SK-N-SH treated with all-trans-retinoic acid at 6 μM for 48 hours (cell line): ENCODE measurements at regions not wholly inside any gene's neighbourhood (a gene's known extent, or its start where the extent isn't known, plus 50 kb on each side); places are given as distances from the start of the nearest gene placed in this dataset.

Experiments
- ATAC-seq: fragments of 200-7000 bp; cut with Tn5 transposase; 3 replicates; pipeline ENCODE4 v1.9.1; 2020; ENCODE audit warnings: mild to moderate bottlenecking, moderate library complexity
- ARNTL ChIP-seq: fragments of 450-650 bp; formaldehyde crosslinking; IDR thresholded peaks from 2 replicates; pipeline ENCODE4 v1.5.0; 2020; ENCODE audit warnings: low read depth, mild to moderate bottlenecking, moderate library complexity, borderline replicate concordance
- BACH2 ChIP-seq: fragments of 250-450 bp; sonication (Bioruptor Pico); IDR thresholded peaks from 2 replicates; pipeline ENCODE4 v1.9.0; 2021; ENCODE audit warnings: mild to moderate bottlenecking, borderline replicate concordance
- CSDC2 ChIP-seq: fragments of 250-450 bp; sonication (Bioruptor Pico); IDR thresholded peaks from 2 replicates; pipeline ENCODE4 v1.5.0; 2020; ENCODE audit warnings: mild to moderate bottlenecking, moderate library complexity
- ESRRG ChIP-seq: fragments of 250-450 bp; sonication (Bioruptor Pico); IDR thresholded peaks from 2 replicates; pipeline ENCODE4 v1.6.1; 2021; ENCODE audit warnings: mild to moderate bottlenecking
- ISL1 ChIP-seq: fragments of 250-450 bp; sonication (Bioruptor Pico); IDR thresholded peaks from 2 replicates; pipeline ENCODE4 v2.1.2; 2022; ENCODE audit warnings: mild to moderate bottlenecking, moderate library complexity
- OSR1 ChIP-seq: fragments of 250-450 bp; sonication (Bioruptor Pico); IDR thresholded peaks from 2 replicates; pipeline ENCODE4 v1.8.0; 2022; ENCODE audit warnings: moderate library complexity, mild to moderate bottlenecking, inconsistent platforms
- POU6F1 ChIP-seq: fragments of 250-450 bp; sonication (Bioruptor Pico); IDR thresholded peaks from 2 replicates; pipeline ENCODE4 v1.8.0; 2021; ENCODE audit warnings: low read depth, mild to moderate bottlenecking, moderate library complexity, borderline replicate concordance
- PPARA ChIP-seq: fragments of 250-450 bp; sonication (Bioruptor Pico); IDR thresholded peaks from 2 replicates; pipeline ENCODE4 v1.5.0; 2020; ENCODE audit warnings: mild to moderate bottlenecking, borderline replicate concordance
- RARB ChIP-seq: fragments of 250-450 bp; sonication (Bioruptor Pico); IDR thresholded peaks from 2 replicates; pipeline ENCODE4 v1.8.0; 2021; ENCODE audit warnings: mild to moderate bottlenecking, moderate library complexity
- SNAI2 ChIP-seq: fragments of 250-450 bp; sonication (Bioruptor Pico); IDR thresholded peaks from 2 replicates; pipeline ENCODE4 v1.5.0; 2020; ENCODE audit warnings: mild to moderate bottlenecking, moderate library complexity
- TCF4 ChIP-seq: fragments of 250-450 bp; sonication (Bioruptor Pico); IDR thresholded peaks from 2 replicates; pipeline ENCODE4 v1.8.0; 2021; ENCODE audit warnings: mild to moderate bottlenecking, moderate library complexity, borderline replicate concordance
- TOX ChIP-seq: fragments of 250-450 bp; sonication (Bioruptor Pico); IDR thresholded peaks from 2 replicates; pipeline ENCODE4 v1.8.0; 2021; ENCODE audit warnings: mild to moderate bottlenecking, moderate library complexity, borderline replicate concordance
- TSHZ2 ChIP-seq: fragments of 250-450 bp; sonication (Bioruptor Pico); IDR thresholded peaks from 2 replicates; pipeline ENCODE4 v1.5.0; 2020; ENCODE audit warnings: mild to moderate bottlenecking, moderate library complexity
- ZC3H10 ChIP-seq: fragments of 250-450 bp; sonication (Bioruptor Pico); IDR thresholded peaks from 2 replicates; pipeline ENCODE4 v1.5.1; 2021; ENCODE audit warnings: mild to moderate bottlenecking, moderate library complexity
- ZFP3 ChIP-seq: fragments of 250-450 bp; sonication (Bioruptor Pico); IDR thresholded peaks from 2 replicates; pipeline ENCODE4 v1.5.0; 2020; ENCODE audit warnings: mild to moderate bottlenecking, moderate library complexity
- ZFP30 ChIP-seq: fragments of 450-650 bp; formaldehyde crosslinking; IDR thresholded peaks from 2 replicates; pipeline ENCODE4 v1.5.0; 2022; ENCODE audit warnings: mild to moderate bottlenecking, moderate library complexity
- ZNF8 ChIP-seq: fragments of 450-650 bp; formaldehyde crosslinking; IDR thresholded peaks from 2 replicates; pipeline ENCODE4 v1.5.0; 2020; ENCODE audit warnings: mild to moderate bottlenecking, moderate library complexity
- TF ChIP-seq, protein P1 (sequence below): fragments of 250-450 bp; sonication (Bioruptor Pico); IDR thresholded peaks from 2 replicates; pipeline ENCODE4 v1.5.1; 2021; ENCODE audit warnings: mild to moderate bottlenecking, moderate library complexity
- TF ChIP-seq, protein P2 (sequence below): fragments of 250-450 bp; sonication (Bioruptor Pico); IDR thresholded peaks from 2 replicates; pipeline ENCODE4 v1.5.1; 2020; ENCODE audit warnings: low read depth, mild to moderate bottlenecking, moderate library complexity

GRCh38 chr16:14004031-14004728 lies 66.9 kb upstream of the MRTFB start (continued):
- no peak for TF ChIP-seq ZC3H10 (CRISPR knock-in tag)
- TF ChIP-seq CSDC2 (CRISPR knock-in tag), result no peak
- TF ChIP-seq ZFP3 (CRISPR knock-in tag), result no peak
- no peak for TF ChIP-seq ZNF8 (CRISPR knock-in tag)
- TF ChIP-seq TCF4 (CRISPR knock-in tag), result no peak
- no peak for TF ChIP-seq ISL1
- TF ChIP-seq, all 23 proteins: peak for 0

GRCh38 chr16:14004729-14005315 lies 66.3 kb upstream of the MRTFB start:
- no peak for TF ChIP-seq TSHZ2 (CRISPR knock-in tag)
- no peak for TF ChIP-seq ZFP30 (CRISPR knock-in tag)
- TF ChIP-seq POU6F1, result no peak
- TF ChIP-seq RARB (CRISPR knock-in tag), result no peak
- no peak for TF ChIP-seq ISL1
- TF ChIP-seq CSDC2 (CRISPR knock-in tag), result no peak
- TF ChIP-seq ZFP3 (CRISPR knock-in tag), result no peak
- TF ChIP-seq OSR1, result no peak
- TF ChIP-seq PPARA, result no peak
- TF ChIP-seq BACH2 (CRISPR knock-in tag), result no peak
- TF ChIP-seq SNAI2, result no peak
- TF ChIP-seq ARNTL, result no peak
- TF ChIP-seq, protein P1, sequence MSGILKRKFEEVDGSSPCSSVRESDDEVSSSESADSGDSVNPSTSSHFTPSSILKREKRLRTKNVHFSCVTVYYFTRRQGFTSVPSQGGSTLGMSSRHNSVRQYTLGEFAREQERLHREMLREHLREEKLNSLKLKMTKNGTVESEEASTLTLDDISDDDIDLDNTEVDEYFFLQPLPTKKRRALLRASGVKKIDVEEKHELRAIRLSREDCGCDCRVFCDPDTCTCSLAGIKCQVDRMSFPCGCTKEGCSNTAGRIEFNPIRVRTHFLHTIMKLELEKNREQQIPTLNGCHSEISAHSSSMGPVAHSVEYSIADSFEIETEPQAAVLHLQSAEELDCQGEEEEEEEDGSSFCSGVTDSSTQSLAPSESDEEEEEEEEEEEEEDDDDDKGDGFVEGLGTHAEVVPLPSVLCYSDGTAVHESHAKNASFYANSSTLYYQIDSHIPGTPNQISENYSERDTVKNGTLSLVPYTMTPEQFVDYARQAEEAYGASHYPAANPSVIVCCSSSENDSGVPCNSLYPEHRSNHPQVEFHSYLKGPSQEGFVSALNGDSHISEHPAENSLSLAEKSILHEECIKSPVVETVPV (CRISPR knock-in tag), result no peak
- no peak for TF ChIP-seq TOX (CRISPR knock-in tag)
- no peak for TF ChIP-seq ZNF8 (CRISPR knock-in tag)
- TF ChIP-seq, protein P2, sequence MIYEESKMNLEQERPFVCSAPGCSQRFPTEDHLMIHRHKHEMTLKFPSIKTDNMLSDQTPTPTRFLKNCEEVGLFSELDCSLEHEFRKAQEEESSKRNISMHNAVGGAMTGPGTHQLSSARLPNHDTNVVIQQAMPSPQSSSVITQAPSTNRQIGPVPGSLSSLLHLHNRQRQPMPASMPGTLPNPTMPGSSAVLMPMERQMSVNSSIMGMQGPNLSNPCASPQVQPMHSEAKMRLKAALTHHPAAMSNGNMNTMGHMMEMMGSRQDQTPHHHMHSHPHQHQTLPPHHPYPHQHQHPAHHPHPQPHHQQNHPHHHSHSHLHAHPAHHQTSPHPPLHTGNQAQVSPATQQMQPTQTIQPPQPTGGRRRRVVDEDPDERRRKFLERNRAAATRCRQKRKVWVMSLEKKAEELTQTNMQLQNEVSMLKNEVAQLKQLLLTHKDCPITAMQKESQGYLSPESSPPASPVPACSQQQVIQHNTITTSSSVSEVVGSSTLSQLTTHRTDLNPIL (CRISPR knock-in tag), result no peak
- ATAC-seq, result no peak

- no peak for ATAC-seq
Measured at GRCh38 chr16:14005335-14005734, 65.8 kb upstream of the MRTFB start.

More at GRCh38 chr16:14005335-14005734, 65.8 kb upstream of the MRTFB start:
- TF ChIP-seq, protein P1 (CRISPR knock-in tag), result no peak
- no peak for TF ChIP-seq OSR1
- TF ChIP-seq, protein P2 (CRISPR knock-in tag), result no peak
- no peak for TF ChIP-seq ARNTL
- no peak for TF ChIP-seq TCF4 (CRISPR knock-in tag)
- no peak for TF ChIP-seq ZC3H10 (CRISPR knock-in tag)
- no peak for TF ChIP-seq ZNF8 (CRISPR knock-in tag)
- no peak for TF ChIP-seq BACH2 (CRISPR knock-in tag)
- no peak for TF ChIP-seq TOX (CRISPR knock-in tag)
- no peak for TF ChIP-seq ESRRG
- TF ChIP-seq TSHZ2 (CRISPR knock-in tag), result no peak
